Prostate gland (tissue), 2 donors: ENCODE measurements at regions not wholly inside any gene's neighbourhood (a gene's known extent, or its start where the extent isn't known, plus 50 kb on each side); places are given as distances from the start of the nearest gene placed in this dataset.

ENCODE experiments used
- POLR2AphosphoS5 ChIP-seq: sonication (generic); formaldehyde crosslinking; IDR thresholded peaks from one replicate; pipeline ENCODE4 v1.6.1; 2017; ENCODE audit warnings: antibody characterized with exemption
- TF ChIP-seq, protein P1 (sequence below), 4 experiments: fragments of 200-600 bp in 2 of 4; fragments of 450-650 bp in 2 of 4; sonication (generic) in 2 of 4; IDR thresholded peaks; 1 replicate in 3 of 4; 2 replicates in 1 of 4; pipeline ENCODE4 v1.5.1; 2016 to 2019; ENCODE audit warnings: antibody characterized with exemption in 4 of 4, mild to moderate bottlenecking in 2 of 4, moderate library complexity in 2 of 4

DNA sequence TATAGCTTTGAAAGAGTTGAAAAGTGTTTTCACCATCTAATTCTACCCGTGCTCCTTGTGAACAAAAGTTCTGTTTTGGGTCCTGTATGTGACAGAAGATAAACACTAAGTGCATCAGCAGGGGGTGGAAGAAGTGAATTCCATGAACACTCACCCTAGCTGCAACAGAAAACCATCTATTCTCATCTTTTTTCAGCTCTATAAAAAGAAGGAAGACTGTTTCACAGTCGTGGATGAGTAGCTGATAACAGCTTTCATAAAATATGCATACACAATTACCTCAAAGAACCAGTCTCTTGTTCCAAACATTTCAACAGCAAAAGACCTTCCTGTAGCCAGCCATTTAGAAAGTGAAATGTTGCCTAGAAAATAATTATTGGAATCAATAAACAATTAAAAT is 281.7 kb upstream of the RASGRP1 start:
- TF ChIP-seq, protein P1, sequence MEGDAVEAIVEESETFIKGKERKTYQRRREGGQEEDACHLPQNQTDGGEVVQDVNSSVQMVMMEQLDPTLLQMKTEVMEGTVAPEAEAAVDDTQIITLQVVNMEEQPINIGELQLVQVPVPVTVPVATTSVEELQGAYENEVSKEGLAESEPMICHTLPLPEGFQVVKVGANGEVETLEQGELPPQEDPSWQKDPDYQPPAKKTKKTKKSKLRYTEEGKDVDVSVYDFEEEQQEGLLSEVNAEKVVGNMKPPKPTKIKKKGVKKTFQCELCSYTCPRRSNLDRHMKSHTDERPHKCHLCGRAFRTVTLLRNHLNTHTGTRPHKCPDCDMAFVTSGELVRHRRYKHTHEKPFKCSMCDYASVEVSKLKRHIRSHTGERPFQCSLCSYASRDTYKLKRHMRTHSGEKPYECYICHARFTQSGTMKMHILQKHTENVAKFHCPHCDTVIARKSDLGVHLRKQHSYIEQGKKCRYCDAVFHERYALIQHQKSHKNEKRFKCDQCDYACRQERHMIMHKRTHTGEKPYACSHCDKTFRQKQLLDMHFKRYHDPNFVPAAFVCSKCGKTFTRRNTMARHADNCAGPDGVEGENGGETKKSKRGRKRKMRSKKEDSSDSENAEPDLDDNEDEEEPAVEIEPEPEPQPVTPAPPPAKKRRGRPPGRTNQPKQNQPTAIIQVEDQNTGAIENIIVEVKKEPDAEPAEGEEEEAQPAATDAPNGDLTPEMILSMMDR (IDR thresholded peaks at IDR 0.05) = no peak
- TF ChIP-seq POLR2AphosphoS5 = no peak
